Tibial nerve (tissue), 4 donors: ENCODE measurements at regions not wholly inside any gene's neighbourhood (a gene's known extent, or its start where the extent isn't known, plus 50 kb on each side); places are given as distances from the start of the nearest gene placed in this dataset.

Source experiments
- DNase-seq, 2 donors: peaks; one replicate each; pipeline ENCODE4 v3.0.0-alpha.2; 2019; ENCODE audit warnings: low spot score in 2 of 2
- H3K27ac ChIP-seq, 4 donors: fragments of 200-600 bp; sonication (generic) in 3 of 4; one replicate each; pipeline ENCODE4 v1.5.1; 2017 to 2019; ENCODE audit warnings: mild to moderate bottlenecking in 1 of 4
- H3K27me3 ChIP-seq, 2 donors: fragments of 200-600 bp; sonication (generic) in 1 of 2; one replicate each; pipeline versions ENCODE4 v1.5.1 to v1.6.0; 2017 to 2019
- H3K36me3 ChIP-seq, 3 donors: fragments of 200-600 bp; sonication (generic); one replicate each; pipeline ENCODE4 v1.5.1; 2018 to 2019
- H3K4me1 ChIP-seq, 4 donors: fragments of 200-600 bp; sonication (generic) in 3 of 4; one replicate each; pipeline ENCODE4 v1.5.1; 2017 to 2019
- H3K4me3 ChIP-seq, 4 donors: fragments of 200-600 bp; sonication (generic) in 3 of 4; one replicate each; pipeline ENCODE4 v1.5.1; 2017 to 2019; ENCODE audit warnings: mild to moderate bottlenecking in 1 of 4, moderate library complexity in 1 of 4
- H3K9me3 ChIP-seq, 4 donors: fragments of 200-600 bp; sonication (generic) in 3 of 4; one replicate each; pipeline ENCODE4 v1.5.1; 2017 to 2019
- EP300 ChIP-seq, 2 donors: sonication (generic); formaldehyde crosslinking; IDR thresholded peaks; one replicate each; pipeline ENCODE4 v1.6.1; 2017; ENCODE audit warnings: antibody characterized with exemption in 2 of 2, mild to moderate bottlenecking in 1 of 2
- POLR2A ChIP-seq, 2 donors: fragments of 450-650 bp; IDR thresholded peaks; one replicate each; pipeline ENCODE4 v1.6.1; 2017; ENCODE audit warnings: antibody characterized with exemption in 2 of 2, mild to moderate bottlenecking in 2 of 2, moderate library complexity in 2 of 2
- WGBS, 2 donors: methylation state at CpG; one replicate each; pipeline ENCODE4 v1.1.5; 2018; 5-methylcytosine and 5-hydroxymethylcytosine counted together
- TF ChIP-seq, protein P1 (sequence below), 5 experiments: fragments of 200-600 bp in 3 of 5; fragments of 450-650 bp in 2 of 5; sonication (generic) in 3 of 5; IDR thresholded peaks; one replicate each; pipeline ENCODE4 v1.5.1; 2016 to 2019; ENCODE audit warnings: antibody characterized with exemption in 5 of 5, mild to moderate bottlenecking in 3 of 5, moderate library complexity in 2 of 5

DNA sequence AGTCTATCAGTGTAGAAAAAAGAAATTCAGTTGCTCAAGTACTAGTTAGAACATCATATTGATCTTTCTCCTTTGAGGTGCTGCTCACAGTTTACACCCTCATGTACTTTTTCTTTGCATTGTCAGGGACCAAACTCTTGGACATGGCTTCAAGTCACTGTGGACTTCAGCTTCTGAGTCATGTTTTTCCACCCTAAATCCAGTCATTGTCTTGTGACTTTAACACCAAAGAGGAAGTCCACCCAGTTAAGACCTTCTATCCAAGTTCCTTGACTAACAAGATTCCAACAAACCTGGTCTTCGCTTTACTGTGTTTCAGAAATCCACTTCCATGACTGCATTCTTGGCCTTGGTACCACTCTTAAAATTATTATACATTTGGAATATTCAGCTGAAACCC, 206.7 kb upstream of the ARGLU1 start:
- no peak for TF ChIP-seq EP300 (IDR thresholded peaks at IDR 0.05)
- TF ChIP-seq, protein P1, sequence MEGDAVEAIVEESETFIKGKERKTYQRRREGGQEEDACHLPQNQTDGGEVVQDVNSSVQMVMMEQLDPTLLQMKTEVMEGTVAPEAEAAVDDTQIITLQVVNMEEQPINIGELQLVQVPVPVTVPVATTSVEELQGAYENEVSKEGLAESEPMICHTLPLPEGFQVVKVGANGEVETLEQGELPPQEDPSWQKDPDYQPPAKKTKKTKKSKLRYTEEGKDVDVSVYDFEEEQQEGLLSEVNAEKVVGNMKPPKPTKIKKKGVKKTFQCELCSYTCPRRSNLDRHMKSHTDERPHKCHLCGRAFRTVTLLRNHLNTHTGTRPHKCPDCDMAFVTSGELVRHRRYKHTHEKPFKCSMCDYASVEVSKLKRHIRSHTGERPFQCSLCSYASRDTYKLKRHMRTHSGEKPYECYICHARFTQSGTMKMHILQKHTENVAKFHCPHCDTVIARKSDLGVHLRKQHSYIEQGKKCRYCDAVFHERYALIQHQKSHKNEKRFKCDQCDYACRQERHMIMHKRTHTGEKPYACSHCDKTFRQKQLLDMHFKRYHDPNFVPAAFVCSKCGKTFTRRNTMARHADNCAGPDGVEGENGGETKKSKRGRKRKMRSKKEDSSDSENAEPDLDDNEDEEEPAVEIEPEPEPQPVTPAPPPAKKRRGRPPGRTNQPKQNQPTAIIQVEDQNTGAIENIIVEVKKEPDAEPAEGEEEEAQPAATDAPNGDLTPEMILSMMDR (IDR thresholded peaks at IDR 0.05) = no peak
- no peak for TF ChIP-seq POLR2A (IDR thresholded peaks at IDR 0.05)
- DNase-seq = no peak
- Histone ChIP-seq H3K27me3 (no peaks in the 10 kb centered on the region), H3K9me3 (peaks cover 0 to 5% (median 0%) of the 10 kb centered on the region in 4 donors), H3K27ac (no peak overlapping the region), H3K4me3 (no peak overlapping the region), H3K36me3 (no peaks in the 10 kb centered on the region), H3K4me1 (no peaks in the 10 kb centered on the region)
- 92 to 96% methylated on average over 1 of the region's 1 CpG for WGBS, 2 donors

DNA sequence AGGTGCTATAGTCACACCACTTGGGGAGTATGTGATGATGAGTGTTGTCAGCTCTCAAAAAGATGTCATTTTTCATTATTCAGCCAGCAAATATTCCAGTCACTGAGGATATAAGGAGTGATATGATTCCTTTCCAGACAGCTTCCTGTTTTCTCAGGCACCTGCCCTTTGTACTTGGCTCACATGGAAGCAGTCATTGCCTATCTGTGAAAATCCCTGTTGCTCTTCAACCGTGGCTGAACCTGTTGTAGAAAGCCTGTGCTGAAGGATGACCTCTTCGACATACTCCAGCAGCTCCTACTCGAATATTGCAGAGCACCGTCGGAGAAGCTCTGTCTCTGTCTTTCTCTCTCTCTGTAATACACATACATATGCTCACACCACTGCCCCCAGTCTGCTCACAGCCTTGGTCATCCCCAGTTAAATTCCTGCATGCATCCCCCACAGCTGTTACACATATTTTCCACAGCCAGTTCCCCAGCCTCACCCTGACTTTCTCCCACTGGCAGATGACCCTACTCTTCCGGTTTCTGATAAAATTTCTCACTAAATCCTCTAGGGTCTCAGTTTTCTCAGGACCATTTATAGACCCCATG, 204.2 kb upstream of the ARGLU1 start:
- WGBS, 2 donors = 42 to 51% methylated on average over 6 of the region's 6 CpGs

DNA sequence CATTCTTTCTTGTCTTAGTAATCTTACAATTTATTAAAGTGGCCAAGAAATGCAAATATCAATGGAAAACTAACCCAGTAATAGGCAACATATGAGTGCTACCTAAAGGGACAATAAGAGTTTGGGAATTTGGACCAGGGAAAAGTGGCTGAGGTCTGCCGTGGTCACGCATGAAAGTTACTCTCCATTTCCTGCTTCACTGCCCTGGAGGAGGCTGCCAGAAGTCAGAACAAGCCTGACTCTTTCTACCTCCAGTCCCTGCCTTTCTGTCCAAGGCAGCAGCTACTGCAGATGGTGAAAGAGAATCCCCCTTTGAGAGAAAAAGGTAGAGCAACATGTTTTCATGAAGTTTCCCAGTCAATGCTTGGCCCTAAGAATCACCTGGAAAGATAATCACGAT, 201.1 kb upstream of the ARGLU1 start:
- 73 to 79% methylated on average over 3 of the region's 3 CpGs for WGBS, 2 donors
- Histone ChIP-seq H3K4me3 (no peak overlapping the region), H3K36me3 (no peaks in the 10 kb centered on the region), H3K9me3 (peaks cover 0 to 16% (median 1%) of the 10 kb centered on the region in 4 donors), H3K4me1 (no peaks in the 10 kb centered on the region), H3K27me3 (no peaks in the 10 kb centered on the region), H3K27ac (no peak overlapping the region)
- TF ChIP-seq EP300 (IDR thresholded peaks at IDR 0.05) = no peak
- TF ChIP-seq POLR2A (IDR thresholded peaks at IDR 0.05) = no peak
- TF ChIP-seq, protein P1 (IDR thresholded peaks at IDR 0.05) = no peak
- DNase-seq = no peak

More for the DNA sequence above, 204.2 kb upstream of the ARGLU1 start:
- Histone ChIP-seq H3K27ac (no peak overlapping the region), H3K27me3 (no peaks in the 10 kb centered on the region), H3K9me3 (peaks cover 0 to 19% (median 1%) of the 10 kb centered on the region in 4 donors), H3K4me1 (no peaks in the 10 kb centered on the region), H3K36me3 (no peaks in the 10 kb centered on the region), H3K4me3 (no peak overlapping the region)
- DNase-seq = no peak
- TF ChIP-seq, protein P1 (IDR thresholded peaks at IDR 0.05) = no peak
- TF ChIP-seq POLR2A (IDR thresholded peaks at IDR 0.05) = no peak
- no peak for TF ChIP-seq EP300 (IDR thresholded peaks at IDR 0.05)

DNA sequence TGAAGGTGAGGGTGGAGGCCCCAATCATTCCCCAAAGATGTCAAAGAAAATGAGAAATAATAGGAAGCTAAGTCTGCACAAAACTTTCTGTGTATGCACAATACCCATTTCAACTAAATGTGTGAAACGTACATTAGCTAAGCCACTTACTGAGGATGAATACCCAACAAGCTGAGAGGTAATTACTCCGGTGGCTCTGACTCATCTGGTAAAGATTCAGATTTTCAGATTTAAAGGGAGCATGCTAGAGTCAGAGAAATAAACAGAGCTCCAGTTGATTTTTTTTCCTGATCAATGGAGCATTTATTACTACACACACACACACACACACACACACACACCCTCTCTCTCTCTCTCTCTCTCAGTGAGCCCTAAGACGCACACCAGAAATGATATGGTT, 194.8 kb upstream of the ARGLU1 start:
- WGBS, 2 donors = 42 to 63% methylated on average over 3 of the region's 3 CpGs
- no peaks in the 10 kb centered on the region for H3K36me3 ChIP-seq
- no peak for TF ChIP-seq EP300 (IDR thresholded peaks at IDR 0.05)
- TF ChIP-seq, protein P1 (IDR thresholded peaks at IDR 0.05) = no peak
- TF ChIP-seq POLR2A (IDR thresholded peaks at IDR 0.05) = no peak

GRCh38 chr13:106756446-106756845, 188.5 kb upstream of the ARGLU1 start:
- 33 to 35% methylated on average over 7 to 8 of the region's 8 CpGs for WGBS, 2 donors
- no peaks in the 10 kb centered on the region for H3K36me3 ChIP-seq
- H3K27ac ChIP-seq = no peak overlapping the region
- H3K4me1 ChIP-seq = peaks cover 0 to 10% (median 0%) of the 10 kb centered on the region in 4 donors
- H3K9me3 ChIP-seq = no peaks in the 10 kb centered on the region
- H3K4me3 ChIP-seq = no peak overlapping the region
- no peaks in the 10 kb centered on the region for H3K27me3 ChIP-seq
- DNase-seq = no peak
- TF ChIP-seq POLR2A (IDR thresholded peaks at IDR 0.05) = no peak
- TF ChIP-seq, protein P1 (IDR thresholded peaks at IDR 0.05) = no peak
- no peak for TF ChIP-seq EP300 (IDR thresholded peaks at IDR 0.05)

More for the DNA sequence above, 194.8 kb upstream of the ARGLU1 start:
- Histone ChIP-seq H3K4me1 (no peaks in the 10 kb centered on the region), H3K9me3 (peaks cover 0 to 7% (median under 1%) of the 10 kb centered on the region in 4 donors), H3K27me3 (no peaks in the 10 kb centered on the region), H3K4me3 (no peak overlapping the region), H3K27ac (no peak overlapping the region)
- no peak for DNase-seq
